SK-N-SH treated with all-trans-retinoic acid at 6 μM for 48 hours (cell line): ENCODE measurements at regions not wholly inside any gene's neighbourhood (a gene's known extent, or its start where the extent isn't known, plus 50 kb on each side); places are given as distances from the start of the nearest gene placed in this dataset.

Source experiments
- ATAC-seq: fragments of 200-7000 bp; cut with Tn5 transposase; 3 replicates; pipeline ENCODE4 v1.9.1; 2020; ENCODE audit warnings: mild to moderate bottlenecking, moderate library complexity
- ARNTL ChIP-seq: fragments of 450-650 bp; formaldehyde crosslinking; IDR thresholded peaks from 2 replicates; pipeline ENCODE4 v1.5.0; 2020; ENCODE audit warnings: low read depth, mild to moderate bottlenecking, moderate library complexity, borderline replicate concordance
- BACH2 ChIP-seq: fragments of 250-450 bp; sonication (Bioruptor Pico); IDR thresholded peaks from 2 replicates; pipeline ENCODE4 v1.9.0; 2021; ENCODE audit warnings: mild to moderate bottlenecking, borderline replicate concordance
- CREB5 ChIP-seq: fragments of 250-450 bp; sonication (Bioruptor Pico); IDR thresholded peaks from 2 replicates; pipeline ENCODE4 v1.5.1; 2020; ENCODE audit warnings: low read depth, mild to moderate bottlenecking, moderate library complexity
- CSDC2 ChIP-seq: fragments of 250-450 bp; sonication (Bioruptor Pico); IDR thresholded peaks from 2 replicates; pipeline ENCODE4 v1.5.0; 2020; ENCODE audit warnings: mild to moderate bottlenecking, moderate library complexity
- CSRNP3 ChIP-seq: fragments of 250-450 bp; sonication (Bioruptor Pico); IDR thresholded peaks from 2 replicates; pipeline ENCODE4 v1.5.1; 2021; ENCODE audit warnings: mild to moderate bottlenecking, moderate library complexity
- GLIS3 ChIP-seq: fragments of 250-450 bp; sonication (Bioruptor Pico); IDR thresholded peaks from 2 replicates; pipeline ENCODE4 v1.5.0; 2020; ENCODE audit warnings: mild to moderate bottlenecking, moderate library complexity
- ISL1 ChIP-seq: fragments of 250-450 bp; sonication (Bioruptor Pico); IDR thresholded peaks from 2 replicates; pipeline ENCODE4 v2.1.2; 2022; ENCODE audit warnings: mild to moderate bottlenecking, moderate library complexity
- OSR1 ChIP-seq: fragments of 250-450 bp; sonication (Bioruptor Pico); IDR thresholded peaks from 2 replicates; pipeline ENCODE4 v1.8.0; 2022; ENCODE audit warnings: moderate library complexity, mild to moderate bottlenecking, inconsistent platforms
- PATZ1 ChIP-seq: fragments of 250-450 bp; sonication (Bioruptor Pico); IDR thresholded peaks from 2 replicates; pipeline ENCODE4 v1.8.0; 2020; ENCODE audit warnings: mild to moderate bottlenecking, moderate library complexity, borderline replicate concordance
- POU6F1 ChIP-seq: fragments of 250-450 bp; sonication (Bioruptor Pico); IDR thresholded peaks from 2 replicates; pipeline ENCODE4 v1.8.0; 2021; ENCODE audit warnings: low read depth, mild to moderate bottlenecking, moderate library complexity, borderline replicate concordance
- PPARA ChIP-seq: fragments of 250-450 bp; sonication (Bioruptor Pico); IDR thresholded peaks from 2 replicates; pipeline ENCODE4 v1.5.0; 2020; ENCODE audit warnings: mild to moderate bottlenecking, borderline replicate concordance
- SNAI2 ChIP-seq: fragments of 250-450 bp; sonication (Bioruptor Pico); IDR thresholded peaks from 2 replicates; pipeline ENCODE4 v1.5.0; 2020; ENCODE audit warnings: mild to moderate bottlenecking, moderate library complexity
- TCF4 ChIP-seq: fragments of 250-450 bp; sonication (Bioruptor Pico); IDR thresholded peaks from 2 replicates; pipeline ENCODE4 v1.8.0; 2021; ENCODE audit warnings: mild to moderate bottlenecking, moderate library complexity, borderline replicate concordance
- TOX ChIP-seq: fragments of 250-450 bp; sonication (Bioruptor Pico); IDR thresholded peaks from 2 replicates; pipeline ENCODE4 v1.8.0; 2021; ENCODE audit warnings: mild to moderate bottlenecking, moderate library complexity, borderline replicate concordance
- TSHZ2 ChIP-seq: fragments of 250-450 bp; sonication (Bioruptor Pico); IDR thresholded peaks from 2 replicates; pipeline ENCODE4 v1.5.0; 2020; ENCODE audit warnings: mild to moderate bottlenecking, moderate library complexity
- ZFP30 ChIP-seq: fragments of 450-650 bp; formaldehyde crosslinking; IDR thresholded peaks from 2 replicates; pipeline ENCODE4 v1.5.0; 2022; ENCODE audit warnings: mild to moderate bottlenecking, moderate library complexity
- ZNF70 ChIP-seq: fragments of 450-650 bp; formaldehyde crosslinking; IDR thresholded peaks from 2 replicates; pipeline ENCODE4 v1.5.0; 2020; ENCODE audit warnings: mild to moderate bottlenecking, moderate library complexity
- ZNF8 ChIP-seq: fragments of 450-650 bp; formaldehyde crosslinking; IDR thresholded peaks from 2 replicates; pipeline ENCODE4 v1.5.0; 2020; ENCODE audit warnings: mild to moderate bottlenecking, moderate library complexity

GRCh38 chr5:3694819-3695218 lies 99.2 kb downstream of the IRX1 start:
- no peak for ATAC-seq
- TF ChIP-seq BACH2 (CRISPR knock-in tag), result no peak
- TF ChIP-seq POU6F1 (CRISPR knock-in tag), result no peak
- no peak for TF ChIP-seq TSHZ2 (CRISPR knock-in tag)
- TF ChIP-seq ZNF8 (CRISPR knock-in tag), result no peak
- TF ChIP-seq PPARA, result no peak
- TF ChIP-seq CSRNP3 (CRISPR knock-in tag), result no peak
- TF ChIP-seq ARNTL (CRISPR knock-in tag), result no peak
- TF ChIP-seq CREB5 (CRISPR knock-in tag), result no peak
- TF ChIP-seq ISL1 (CRISPR knock-in tag), result no peak

- no peak for ATAC-seq
- no peak for TF ChIP-seq ZNF70
Observed at GRCh38 chr5:3695818-3696217, 100.2 kb downstream of the IRX1 start.

- no peak for ATAC-seq
Observed at GRCh38 chr5:3698412-3698811, 102.8 kb downstream of the IRX1 start.

More at GRCh38 chr5:3698412-3698811, 102.8 kb downstream of the IRX1 start:
- TF ChIP-seq ARNTL (CRISPR knock-in tag) (no peak), PPARA (no peak), ZFP30 (CRISPR knock-in tag) (no peak), ZNF8 (CRISPR knock-in tag) (no peak), BACH2 (CRISPR knock-in tag) (no peak), CSDC2 (no peak), POU6F1 (CRISPR knock-in tag) (no peak), SNAI2 (CRISPR knock-in tag) (no peak), GLIS3 (no peak), PATZ1 (CRISPR knock-in tag) (no peak), ZNF70 (no peak), CSRNP3 (CRISPR knock-in tag) (no peak), OSR1 (CRISPR knock-in tag) (no peak), TOX (CRISPR knock-in tag) (no peak), TCF4 (no peak)
